ENCODE measurements at regions not wholly inside any gene's neighbourhood (a gene's known extent, or its start where the extent isn't known, plus 50 kb on each side); places are given as distances from the start of the nearest gene placed in this dataset.
A peak's percentile ranks its signal among the peaks of the same experiment; 100 is the strongest.

DNA sequence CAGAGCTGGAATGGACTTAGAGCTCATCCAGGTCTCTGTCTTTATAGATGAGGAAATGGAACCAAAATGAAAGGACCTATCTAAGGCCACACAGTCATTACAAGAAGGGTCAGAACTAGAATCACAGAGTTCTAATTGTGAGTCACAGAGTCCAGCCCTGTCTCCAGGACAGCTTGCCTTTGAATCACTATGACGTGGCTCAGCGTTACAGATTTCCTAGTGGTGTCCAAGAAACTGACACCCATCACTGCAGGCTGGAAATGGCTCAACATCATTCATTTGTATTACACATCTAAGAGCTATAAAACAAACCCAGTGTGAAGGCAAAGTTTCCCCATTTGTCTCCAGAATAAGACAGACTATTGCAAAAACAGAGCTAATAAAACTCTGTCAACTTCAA, 164.3 kb upstream of the SIX2 start:
- CTCF ChIA-PET = interaction anchor here (0.7 to 1.4 kb wide), 3 partner anchors 24 to 321 kb away, joined by 3 to 6 read pairs (median 4); no protein-coding TSS in a partner anchor
- TF ChIP-seq, protein P1, sequence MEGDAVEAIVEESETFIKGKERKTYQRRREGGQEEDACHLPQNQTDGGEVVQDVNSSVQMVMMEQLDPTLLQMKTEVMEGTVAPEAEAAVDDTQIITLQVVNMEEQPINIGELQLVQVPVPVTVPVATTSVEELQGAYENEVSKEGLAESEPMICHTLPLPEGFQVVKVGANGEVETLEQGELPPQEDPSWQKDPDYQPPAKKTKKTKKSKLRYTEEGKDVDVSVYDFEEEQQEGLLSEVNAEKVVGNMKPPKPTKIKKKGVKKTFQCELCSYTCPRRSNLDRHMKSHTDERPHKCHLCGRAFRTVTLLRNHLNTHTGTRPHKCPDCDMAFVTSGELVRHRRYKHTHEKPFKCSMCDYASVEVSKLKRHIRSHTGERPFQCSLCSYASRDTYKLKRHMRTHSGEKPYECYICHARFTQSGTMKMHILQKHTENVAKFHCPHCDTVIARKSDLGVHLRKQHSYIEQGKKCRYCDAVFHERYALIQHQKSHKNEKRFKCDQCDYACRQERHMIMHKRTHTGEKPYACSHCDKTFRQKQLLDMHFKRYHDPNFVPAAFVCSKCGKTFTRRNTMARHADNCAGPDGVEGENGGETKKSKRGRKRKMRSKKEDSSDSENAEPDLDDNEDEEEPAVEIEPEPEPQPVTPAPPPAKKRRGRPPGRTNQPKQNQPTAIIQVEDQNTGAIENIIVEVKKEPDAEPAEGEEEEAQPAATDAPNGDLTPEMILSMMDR (IDR thresholded peaks at IDR 0.05; ENCODE audit: insufficient read depth, low read length, missing control alignments) = no peak
- peak; percentile 80 for DNase-seq (ENCODE audit: low read depth, low spot score)
- no peak overlapping the region for H3K4me3 ChIP-seq (ENCODE audit: low read depth, low read length)
- POLR2A ChIA-PET = no interaction called here

DNA sequence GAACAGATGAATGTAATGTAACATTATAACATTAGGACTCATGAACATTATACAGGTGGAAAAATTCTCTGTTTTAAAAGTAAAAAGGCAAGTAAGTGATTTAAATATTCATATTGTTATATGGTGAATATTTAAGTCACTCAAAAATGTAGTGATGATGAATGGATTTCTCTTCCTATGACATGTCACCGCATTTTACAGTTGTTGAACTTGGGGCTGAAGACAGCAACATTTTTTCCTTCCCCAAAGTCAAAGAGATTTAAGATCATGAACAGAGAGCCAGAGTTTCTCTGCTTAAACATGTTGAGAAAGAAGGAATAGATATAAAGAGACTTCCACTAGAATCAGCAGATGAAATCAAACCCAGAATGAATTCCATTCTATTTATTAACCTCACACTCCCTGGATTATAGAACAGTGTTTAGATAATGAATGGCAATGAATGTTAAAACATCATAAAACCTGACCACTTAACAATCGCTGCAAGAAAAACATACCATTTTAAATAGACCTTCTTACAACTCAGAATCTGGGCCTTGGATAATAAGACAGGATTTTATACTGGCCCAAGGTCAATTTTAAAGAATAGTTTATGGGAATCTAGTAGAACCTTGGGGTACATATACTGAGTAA, 163.6 kb upstream of the SIX2 start:
- CTCF ChIA-PET = interaction anchor here (1.2 to 1.4 kb wide), 2 partner anchors 24 to 192 kb away, joined by 3 to 4 read pairs; no protein-coding TSS in a partner anchor
- TF ChIP-seq, protein P1 (IDR thresholded peaks at IDR 0.05; ENCODE audit: insufficient read depth, low read length, missing control alignments) = no peak
- DNase-seq (ENCODE audit: low read depth, low spot score) = no peak
- POLR2A ChIA-PET = no interaction called here
- H3K4me3 ChIP-seq (ENCODE audit: low read depth, low read length) = no peak overlapping the region

DNA sequence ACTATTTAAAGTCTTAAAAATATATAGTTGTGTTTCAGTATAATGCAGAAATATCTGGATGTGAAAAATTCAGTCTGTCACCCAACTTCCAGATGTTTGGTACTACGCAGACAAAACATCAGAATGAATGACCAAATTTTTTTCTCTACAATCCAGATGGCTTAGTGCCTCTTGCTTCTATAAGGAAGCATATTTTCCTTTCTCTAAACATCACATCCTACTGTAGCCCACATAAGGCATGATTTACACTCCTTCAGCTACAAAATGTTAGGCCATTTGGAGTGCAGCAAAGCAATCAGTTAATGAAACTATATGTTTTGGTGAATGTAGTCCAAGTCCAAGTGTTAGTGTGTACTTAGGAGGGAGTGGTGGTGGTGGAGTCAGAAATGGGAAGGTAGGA, 162.9 kb upstream of the SIX2 start:
- ChIA-PET CTCF (interaction anchor here (0.7 kb wide), 1 partner anchor 190 kb away, joined by 3 read pairs; no protein-coding TSS in a partner anchor), POLR2A (no interaction called here)
- DNase-seq (ENCODE audit: low read depth, low spot score) = no peak
- H3K4me3 ChIP-seq (ENCODE audit: low read depth, low read length) = no peak overlapping the region
- TF ChIP-seq, protein P1 (IDR thresholded peaks at IDR 0.05; ENCODE audit: insufficient read depth, low read length, missing control alignments) = no peak

DNA sequence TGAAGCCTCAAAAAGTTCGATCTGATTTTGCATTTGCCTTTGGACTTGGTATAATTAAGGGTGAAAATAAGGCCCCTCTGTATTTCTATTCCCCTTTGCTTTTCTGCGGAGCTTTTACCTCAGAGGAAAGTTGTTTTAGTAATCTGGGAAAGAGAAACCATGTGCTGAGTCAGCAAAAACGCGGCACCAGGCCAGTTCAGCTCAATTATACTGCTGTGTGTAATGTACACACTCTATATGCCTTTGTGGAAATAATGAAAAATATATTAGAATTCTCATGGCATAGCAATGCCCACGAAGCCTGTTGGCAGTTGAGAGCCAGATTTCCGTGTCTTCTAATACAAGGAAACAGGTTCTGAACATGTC, 161.9 kb upstream of the SIX2 start:
- ChIA-PET POLR2A (no interaction called here), CTCF (interaction anchor here (1.7 kb wide), 1 partner anchor 15 kb away, joined by 3 read pairs; no protein-coding TSS in a partner anchor)
- TF ChIP-seq, protein P1 (IDR thresholded peaks at IDR 0.05; ENCODE audit: insufficient read depth, low read length, missing control alignments) = no peak
- DNase-seq (ENCODE audit: low read depth, low spot score) = no peak
- no peak overlapping the region for H3K4me3 ChIP-seq (ENCODE audit: low read depth, low read length)

DNA sequence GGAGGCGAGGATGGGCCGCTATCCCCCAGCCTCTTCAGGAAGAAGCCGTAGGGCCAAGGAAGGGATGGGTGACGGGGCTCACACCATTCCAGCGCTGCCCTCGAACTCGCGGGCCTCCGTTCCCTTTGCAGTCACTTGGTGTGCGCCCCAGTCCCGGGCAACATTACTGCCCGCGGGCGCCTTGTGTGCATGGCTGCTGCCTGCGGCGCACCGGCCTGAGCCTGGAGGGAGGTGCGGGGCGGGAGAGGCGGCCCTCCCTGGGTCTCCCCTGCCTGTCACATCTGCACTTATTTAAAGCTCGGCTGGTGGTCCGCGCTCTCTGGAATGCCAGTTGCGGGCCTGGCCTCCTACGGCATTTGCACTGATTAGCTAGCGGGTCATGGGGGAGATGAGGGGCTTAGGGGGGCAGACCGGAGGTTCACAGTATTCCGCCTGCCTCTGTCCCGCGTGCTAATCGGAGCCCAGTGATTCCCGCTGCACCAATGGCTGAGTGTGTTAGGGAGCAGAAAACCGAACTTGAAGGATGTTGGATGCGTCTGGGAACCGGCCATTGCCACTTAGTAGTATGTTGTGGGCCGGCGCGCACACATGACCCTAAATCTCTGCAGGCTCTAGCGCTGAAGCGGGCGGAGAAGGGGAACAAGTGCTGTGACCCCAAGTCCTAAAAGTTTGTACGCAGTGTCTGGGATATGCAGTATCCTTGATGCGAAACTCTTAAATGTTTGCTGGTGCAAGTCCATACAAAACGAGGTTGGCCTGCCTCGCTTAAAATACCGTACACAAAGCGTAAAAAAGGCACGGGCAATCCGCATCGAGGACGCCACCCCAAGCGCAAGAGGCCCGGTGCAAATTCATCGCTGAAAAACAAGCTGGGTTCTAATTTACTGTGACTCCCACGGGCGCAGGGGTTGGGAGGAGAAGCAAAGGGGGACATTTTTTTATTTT, 161.2 kb upstream of the SIX2 start:
- no peak for DNase-seq (ENCODE audit: low read depth, low spot score)
- POLR2A ChIA-PET = no interaction called here
- no peak overlapping the region for H3K4me3 ChIP-seq (ENCODE audit: low read depth, low read length)
- CTCF ChIA-PET = interaction anchor here (1.7 kb wide), 1 partner anchor 15 kb away, joined by 3 read pairs; no protein-coding TSS in a partner anchor
- TF ChIP-seq, protein P1 (IDR thresholded peaks at IDR 0.05; ENCODE audit: insufficient read depth, low read length, missing control alignments) = no peak
